Glutamatergic neuron (in vitro differentiated cells): ENCODE measurements at regions not wholly inside any gene's neighbourhood (a gene's known extent, or its start where the extent isn't known, plus 50 kb on each side); places are given as distances from the start of the nearest gene placed in this dataset.

Experiments used
- DNase-seq: peaks from one replicate; pipeline ENCODE4 v3.0.0; 2022
- H3K27ac Mint-ChIP-seq: one replicate; pipeline ENCODE4 v1.8.0; 2020; ENCODE audit warnings: mild to moderate bottlenecking, mixed read lengths, inconsistent platforms; ENCODE audit not compliant: unreplicated experiment
- H3K27me3 Mint-ChIP-seq: one replicate; pipeline ENCODE4 v1.8.0; 2020; ENCODE audit warnings: mild to moderate bottlenecking, moderate library complexity, mixed read lengths, inconsistent platforms; ENCODE audit not compliant: unreplicated experiment
- H3K36me3 Mint-ChIP-seq: one replicate; pipeline ENCODE4 v1.8.0; 2020; ENCODE audit warnings: mild to moderate bottlenecking, mixed read lengths, inconsistent platforms; ENCODE audit not compliant: unreplicated experiment
- H3K4me1 Mint-ChIP-seq: one replicate; pipeline ENCODE4 v1.8.0; 2020; ENCODE audit warnings: mild to moderate bottlenecking, low read depth, mixed read lengths, inconsistent platforms; ENCODE audit not compliant: unreplicated experiment
- H3K4me3 Mint-ChIP-seq: one replicate; pipeline ENCODE4 v1.8.0; 2020; ENCODE audit warnings: mild to moderate bottlenecking, mixed read lengths, inconsistent platforms; ENCODE audit not compliant: unreplicated experiment
- H3K9me3 Mint-ChIP-seq: one replicate; pipeline ENCODE4 v1.8.0; 2020; ENCODE audit warnings: mild to moderate bottlenecking, moderate library complexity, mixed read lengths, inconsistent platforms; ENCODE audit not compliant: unreplicated experiment
- TF ChIP-seq, protein P1 (sequence below): fragments of 200-600 bp; sonication (generic); IDR thresholded peaks from one replicate; pipeline ENCODE4 v1.5.0; 2021; ENCODE audit not compliant: partially characterized antibody, unreplicated experiment

DNA sequence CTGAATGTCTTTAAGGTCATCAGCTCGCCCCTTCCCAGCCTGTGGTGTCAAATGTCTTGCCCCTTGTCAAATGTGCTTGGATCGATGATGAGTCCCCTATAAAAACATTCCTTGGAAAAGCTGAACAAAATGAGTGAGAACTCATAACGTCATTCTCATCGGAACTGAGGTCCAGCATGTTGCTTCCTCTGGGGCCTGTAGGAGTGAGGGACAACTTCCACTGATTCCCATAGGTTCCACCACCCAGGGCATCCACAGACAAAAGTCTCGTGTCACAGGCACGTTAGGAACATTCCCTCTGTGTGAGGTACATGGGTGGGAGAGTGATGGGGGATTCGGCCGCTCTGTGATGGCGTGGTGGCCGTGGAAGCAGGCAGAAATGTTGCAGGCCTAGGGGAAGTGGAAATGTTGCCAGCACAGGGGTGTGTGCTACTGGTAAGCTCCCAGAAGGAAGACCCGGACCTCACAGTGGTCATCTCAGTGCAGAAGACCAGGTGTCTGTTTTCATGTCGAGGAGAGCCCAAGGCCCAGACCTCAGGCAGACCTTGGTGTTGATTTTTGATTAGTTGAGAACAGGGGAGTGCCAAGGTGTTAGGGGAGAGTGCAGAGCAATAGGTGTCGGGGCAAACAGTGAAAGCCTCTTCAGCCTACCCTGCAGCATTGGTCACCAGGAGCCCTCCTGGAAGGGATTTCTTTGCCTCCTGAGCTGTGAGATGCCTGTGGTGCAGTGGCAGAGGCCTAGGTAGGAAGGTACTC is 96.8 kb downstream of the SNRPN start:
- peaks cover 86% of the 10 kb centered on the region for H3K36me3 Mint-ChIP-seq
- no peak overlapping the region for H3K4me3 Mint-ChIP-seq
- H3K4me1 Mint-ChIP-seq, result peaks cover 1% of the 10 kb centered on the region
- DNase-seq, result no peak
- TF ChIP-seq, protein P1, sequence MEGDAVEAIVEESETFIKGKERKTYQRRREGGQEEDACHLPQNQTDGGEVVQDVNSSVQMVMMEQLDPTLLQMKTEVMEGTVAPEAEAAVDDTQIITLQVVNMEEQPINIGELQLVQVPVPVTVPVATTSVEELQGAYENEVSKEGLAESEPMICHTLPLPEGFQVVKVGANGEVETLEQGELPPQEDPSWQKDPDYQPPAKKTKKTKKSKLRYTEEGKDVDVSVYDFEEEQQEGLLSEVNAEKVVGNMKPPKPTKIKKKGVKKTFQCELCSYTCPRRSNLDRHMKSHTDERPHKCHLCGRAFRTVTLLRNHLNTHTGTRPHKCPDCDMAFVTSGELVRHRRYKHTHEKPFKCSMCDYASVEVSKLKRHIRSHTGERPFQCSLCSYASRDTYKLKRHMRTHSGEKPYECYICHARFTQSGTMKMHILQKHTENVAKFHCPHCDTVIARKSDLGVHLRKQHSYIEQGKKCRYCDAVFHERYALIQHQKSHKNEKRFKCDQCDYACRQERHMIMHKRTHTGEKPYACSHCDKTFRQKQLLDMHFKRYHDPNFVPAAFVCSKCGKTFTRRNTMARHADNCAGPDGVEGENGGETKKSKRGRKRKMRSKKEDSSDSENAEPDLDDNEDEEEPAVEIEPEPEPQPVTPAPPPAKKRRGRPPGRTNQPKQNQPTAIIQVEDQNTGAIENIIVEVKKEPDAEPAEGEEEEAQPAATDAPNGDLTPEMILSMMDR, result no peak
- peaks cover 41% of the 10 kb centered on the region for H3K27me3 Mint-ChIP-seq
- peaks cover 75% of the 10 kb centered on the region for H3K9me3 Mint-ChIP-seq
- peak overlapping the region; percentile 43 for H3K27ac Mint-ChIP-seq

DNA sequence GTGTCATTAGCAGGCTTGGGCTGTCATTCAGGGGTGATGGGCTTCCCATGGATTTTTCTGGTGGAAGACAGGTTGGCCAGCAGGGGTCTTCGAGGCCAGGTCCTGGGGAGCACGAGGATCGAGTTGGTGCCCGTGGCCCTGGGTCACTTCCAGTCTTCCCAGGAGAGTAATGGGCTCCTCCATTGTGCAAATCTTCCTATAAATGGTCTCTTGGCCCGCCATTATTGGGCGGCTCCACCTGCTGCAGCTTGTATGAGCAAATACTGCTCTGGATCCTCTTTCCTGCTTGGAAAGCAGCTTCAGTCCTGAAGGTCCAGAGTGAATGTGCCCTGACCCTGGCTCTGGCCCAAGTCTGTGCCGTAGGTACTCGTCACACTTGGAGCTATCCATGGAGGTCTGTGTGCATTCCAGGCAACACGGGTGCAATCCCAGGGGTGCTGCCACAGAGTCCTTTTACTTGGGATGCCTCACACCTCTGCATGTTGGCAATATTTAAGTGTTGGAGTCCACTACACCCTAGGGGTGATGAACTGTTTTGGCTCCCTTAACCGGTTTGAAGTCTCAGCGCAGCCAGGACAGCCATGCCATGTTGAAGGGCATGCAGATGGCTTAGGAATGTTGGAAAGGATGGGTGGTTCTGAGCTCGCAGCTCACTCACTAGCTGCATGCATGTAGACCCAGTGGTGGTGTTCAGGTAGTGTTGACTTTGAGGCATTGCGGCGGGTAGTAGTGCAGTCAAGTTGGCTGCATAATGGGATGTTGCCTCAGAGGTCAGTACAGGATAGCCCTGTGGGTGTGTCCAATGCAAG is 97.6 kb downstream of the SNRPN start:
- H3K27ac Mint-ChIP-seq, result peak overlapping the region; percentile 52
- no peak for DNase-seq
- H3K4me3 Mint-ChIP-seq, result no peak overlapping the region
- peaks cover 86% of the 10 kb centered on the region for H3K36me3 Mint-ChIP-seq
- peaks cover 46% of the 10 kb centered on the region for H3K27me3 Mint-ChIP-seq
- H3K9me3 Mint-ChIP-seq, result peaks cover 78% of the 10 kb centered on the region
- peaks cover 1% of the 10 kb centered on the region for H3K4me1 Mint-ChIP-seq
- TF ChIP-seq, protein P1, result no peak

DNA sequence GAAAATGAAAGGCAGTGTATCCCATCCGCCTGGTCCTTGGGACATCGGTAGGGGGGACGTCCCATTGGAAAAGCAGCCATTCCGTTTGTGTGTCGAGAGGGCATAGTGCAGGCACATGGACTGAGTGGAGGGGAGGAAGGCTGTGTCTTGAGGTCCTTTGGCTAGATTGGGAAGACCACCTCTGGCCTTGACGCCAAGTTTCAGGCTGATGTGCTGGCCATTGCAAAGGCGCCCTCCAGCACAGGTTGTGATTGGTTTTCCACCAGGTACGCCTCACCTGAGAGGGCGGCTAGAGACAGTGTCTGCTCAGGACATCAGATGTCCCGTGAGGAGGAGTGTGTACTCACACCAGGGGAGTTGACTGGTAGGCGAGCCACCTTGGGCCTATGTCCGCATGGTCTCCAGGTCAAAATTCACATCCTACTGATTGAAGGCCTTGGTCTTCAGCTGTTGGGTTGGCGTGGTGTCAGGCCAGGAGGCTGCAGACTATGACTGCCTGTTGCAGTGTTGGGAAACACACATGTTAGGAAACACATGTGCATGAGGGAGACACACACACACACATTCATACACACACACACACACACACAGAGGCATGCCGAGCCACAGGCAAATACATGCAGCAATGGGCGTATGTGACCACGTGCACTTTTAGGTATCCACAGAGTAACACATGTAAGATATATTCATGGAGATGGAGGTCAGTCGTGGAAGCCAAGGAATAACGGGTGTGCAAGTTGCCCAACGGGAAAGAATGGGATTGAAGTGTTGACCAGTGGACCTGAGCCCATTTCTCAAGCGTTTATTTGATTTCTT is 98.4 kb downstream of the SNRPN start:
- Mint-ChIP-seq H3K27me3 (peaks cover 51% of the 10 kb centered on the region), H3K9me3 (peaks cover 81% of the 10 kb centered on the region), H3K4me1 (peaks cover 1% of the 10 kb centered on the region), H3K36me3 (peaks cover 88% of the 10 kb centered on the region), H3K4me3 (no peak overlapping the region), H3K27ac (peak overlapping the region; percentile 52)
- DNase-seq, result no peak
- TF ChIP-seq, protein P1, result no peak

DNA sequence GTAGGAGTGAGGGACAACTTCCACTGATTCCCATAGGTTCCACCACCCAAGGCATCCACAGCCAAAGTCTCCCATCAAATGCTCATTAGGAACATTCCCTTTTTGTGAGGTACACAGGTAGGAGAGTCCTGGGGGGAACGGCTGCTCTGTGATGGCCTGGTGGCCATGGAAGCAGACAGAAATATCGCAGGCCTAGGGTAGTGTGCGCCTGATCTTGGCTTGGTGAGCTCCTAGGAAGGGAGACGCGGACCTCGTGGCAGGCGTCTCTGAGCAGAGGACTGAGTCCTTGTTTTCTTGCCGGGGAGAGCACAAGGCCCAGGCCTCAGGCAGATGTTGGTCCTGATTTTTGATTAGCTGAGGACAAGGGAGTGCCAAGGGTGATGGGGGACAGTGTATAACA is 99.5 kb downstream of the SNRPN start:
- Mint-ChIP-seq H3K4me3 (no peak overlapping the region), H3K27ac (peak overlapping the region; percentile 43), H3K9me3 (peaks cover 90% of the 10 kb centered on the region), H3K36me3 (peaks cover 95% of the 10 kb centered on the region), H3K4me1 (peaks cover 1% of the 10 kb centered on the region), H3K27me3 (peaks cover 56% of the 10 kb centered on the region)
- TF ChIP-seq, protein P1, result no peak
- DNase-seq, result no peak
